Esophagus muscularis mucosa (tissue), 4 donors: ENCODE measurements at regions not wholly inside any gene's neighbourhood (a gene's known extent, or its start where the extent isn't known, plus 50 kb on each side); places are given as distances from the start of the nearest gene placed in this dataset.

Experiments
- DNase-seq: peaks from one replicate; pipeline ENCODE4 v3.0.0-alpha.2; 2017; ENCODE audit errors: extremely low spot score
- H3K27ac ChIP-seq, 4 donors: fragments of 200-600 bp; sonication (generic); replicated peaks in 1 of 4; 1 replicate in 3 of 4; 2 replicates in 1 of 4; pipeline ENCODE4 v1.5.1; 2016 to 2019; ENCODE audit warnings: mild to moderate bottlenecking in 1 of 4
- H3K27me3 ChIP-seq, 4 donors: fragments of 200-600 bp; sonication (generic); one replicate each; pipeline versions ENCODE4 v1.5.1 to v1.6.0; 2016 to 2019
- H3K36me3 ChIP-seq, 4 donors: fragments of 200-600 bp; sonication (generic); one replicate each; pipeline ENCODE4 v1.5.1; 2016 to 2019
- H3K4me1 ChIP-seq, 4 donors: fragments of 200-600 bp; sonication (generic); one replicate each; pipeline ENCODE4 v1.5.1; 2016 to 2019
- H3K4me3 ChIP-seq, 4 donors: fragments of 200-600 bp; sonication (generic); 1 replicate in 2 of 4; 2 replicates in 2 of 4; pipeline ENCODE4 v1.5.1; 2016 to 2019; ENCODE audit warnings: mild to moderate bottlenecking in 4 of 4, moderate library complexity in 1 of 4
- H3K9me3 ChIP-seq, 4 donors: fragments of 200-600 bp; sonication (generic); 1 replicate in 3 of 4; 2 replicates in 1 of 4; pipeline ENCODE4 v1.5.1; 2016 to 2019
- EP300 ChIP-seq: sonication (generic); formaldehyde crosslinking; IDR thresholded peaks from one replicate; pipeline ENCODE4 v1.6.1; 2017; ENCODE audit warnings: antibody characterized with exemption
- POLR2A ChIP-seq: fragments of 450-650 bp; IDR thresholded peaks from one replicate; pipeline ENCODE4 v1.6.1; 2017; ENCODE audit warnings: antibody characterized with exemption, moderate library complexity, mild to moderate bottlenecking, low read depth
- POLR2AphosphoS5 ChIP-seq, 2 donors: sonication (generic); formaldehyde crosslinking; IDR thresholded peaks; one replicate each; pipeline ENCODE4 v1.6.1; 2017; ENCODE audit warnings: antibody characterized with exemption in 2 of 2
- WGBS: methylation state at CpG from one replicate; pipeline ENCODE4 v1.1.5; 2018; 5-methylcytosine and 5-hydroxymethylcytosine counted together
- intact Hi-C: fragments of 100-400 bp; cut with DNase I; formaldehyde crosslinking; loops from one replicate; pipeline ENCODE4 v1.15.1; 2023
- TF ChIP-seq, protein P1 (sequence below), 3 experiments: fragments of 200-600 bp in 2 of 3; fragments of 450-650 bp in 1 of 3; sonication (generic) in 2 of 3; IDR thresholded peaks; one replicate each; pipeline ENCODE4 v1.5.1; 2017 to 2019; ENCODE audit warnings: antibody characterized with exemption in 3 of 3, mild to moderate bottlenecking in 2 of 3, moderate library complexity in 1 of 3

DNA sequence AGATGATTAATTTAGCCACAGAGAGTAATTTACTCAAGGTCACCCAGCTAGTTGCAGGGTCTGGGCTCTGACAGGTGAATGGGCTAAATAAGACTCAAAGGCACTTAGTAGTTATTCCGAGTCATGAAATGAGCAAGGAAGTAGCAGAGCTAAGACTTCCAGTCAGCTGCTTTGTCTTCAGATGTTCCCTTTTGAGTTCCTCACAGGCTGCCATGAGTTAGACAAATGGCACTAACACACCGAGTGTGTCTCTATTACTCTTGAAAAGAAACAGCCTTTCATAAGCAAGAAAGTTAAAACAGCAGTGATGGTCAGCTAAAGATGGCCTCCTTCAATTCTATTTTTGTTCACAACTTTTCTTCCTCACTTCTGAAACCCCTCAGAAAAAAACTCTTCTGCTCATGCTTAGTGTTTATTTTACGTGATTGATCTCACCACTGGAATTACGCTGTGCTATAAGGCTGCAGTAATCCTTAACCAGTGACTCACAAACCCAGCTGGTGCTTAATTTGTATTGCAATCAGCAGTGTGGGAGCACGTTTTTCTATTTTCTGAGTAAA is 389.1 kb downstream of the AASDHPPT start:
- TF ChIP-seq, protein P1, sequence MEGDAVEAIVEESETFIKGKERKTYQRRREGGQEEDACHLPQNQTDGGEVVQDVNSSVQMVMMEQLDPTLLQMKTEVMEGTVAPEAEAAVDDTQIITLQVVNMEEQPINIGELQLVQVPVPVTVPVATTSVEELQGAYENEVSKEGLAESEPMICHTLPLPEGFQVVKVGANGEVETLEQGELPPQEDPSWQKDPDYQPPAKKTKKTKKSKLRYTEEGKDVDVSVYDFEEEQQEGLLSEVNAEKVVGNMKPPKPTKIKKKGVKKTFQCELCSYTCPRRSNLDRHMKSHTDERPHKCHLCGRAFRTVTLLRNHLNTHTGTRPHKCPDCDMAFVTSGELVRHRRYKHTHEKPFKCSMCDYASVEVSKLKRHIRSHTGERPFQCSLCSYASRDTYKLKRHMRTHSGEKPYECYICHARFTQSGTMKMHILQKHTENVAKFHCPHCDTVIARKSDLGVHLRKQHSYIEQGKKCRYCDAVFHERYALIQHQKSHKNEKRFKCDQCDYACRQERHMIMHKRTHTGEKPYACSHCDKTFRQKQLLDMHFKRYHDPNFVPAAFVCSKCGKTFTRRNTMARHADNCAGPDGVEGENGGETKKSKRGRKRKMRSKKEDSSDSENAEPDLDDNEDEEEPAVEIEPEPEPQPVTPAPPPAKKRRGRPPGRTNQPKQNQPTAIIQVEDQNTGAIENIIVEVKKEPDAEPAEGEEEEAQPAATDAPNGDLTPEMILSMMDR (IDR thresholded peaks at IDR 0.05), result no peak
- TF ChIP-seq POLR2A, result no peak
- TF ChIP-seq EP300, result no peak
- TF ChIP-seq POLR2AphosphoS5 (IDR thresholded peaks at IDR 0.05), result no peak
- Histone ChIP-seq H3K4me3 (no peak overlapping the region), H3K36me3 (no peaks in the 10 kb centered on the region), H3K27me3 (no peaks in the 10 kb centered on the region), H3K27ac (no peak overlapping the region), H3K4me1 (peaks cover 0 to 6% (median 2%) of the 10 kb centered on the region in 4 donors), H3K9me3 (no peaks in the 10 kb centered on the region)
- DNase-seq, result no peak
- 22% methylated on average over 5 of the region's 5 CpGs for WGBS
- intact Hi-C loops, result no loop called here

DNA sequence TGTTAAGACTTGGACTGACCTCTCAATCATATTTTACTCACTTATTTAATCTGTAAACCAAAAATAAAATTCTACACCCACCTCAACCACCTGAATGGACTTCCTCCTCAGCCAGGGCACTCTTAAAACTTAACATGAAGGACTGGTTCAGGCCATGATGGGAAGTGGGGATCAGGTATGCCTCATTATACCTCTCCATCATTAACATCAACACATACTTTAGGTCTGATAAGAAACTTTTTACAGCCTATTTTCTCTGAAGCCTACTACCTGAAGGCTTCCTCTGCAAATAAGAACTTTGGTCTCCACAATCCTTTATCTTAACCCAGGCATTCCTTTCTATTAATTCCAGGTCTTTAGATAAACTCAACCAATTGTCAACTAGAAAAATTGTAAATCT is 390.0 kb downstream of the AASDHPPT start:
- no peaks in the 10 kb centered on the region for H3K36me3 ChIP-seq
- no peak for DNase-seq
- intact Hi-C loops, result no loop called here
- peaks cover 0 to 6% (median 2%) of the 10 kb centered on the region in 4 donors for H3K4me1 ChIP-seq
- no peak overlapping the region for H3K4me3 ChIP-seq
- no peaks in the 10 kb centered on the region for H3K27me3 ChIP-seq
- H3K27ac ChIP-seq, result no peak overlapping the region
- no peaks in the 10 kb centered on the region for H3K9me3 ChIP-seq
- TF ChIP-seq POLR2A (no peak), POLR2AphosphoS5 (IDR thresholded peaks at IDR 0.05) (no peak), EP300 (no peak)
- TF ChIP-seq, protein P1 (IDR thresholded peaks at IDR 0.05), result no peak

DNA sequence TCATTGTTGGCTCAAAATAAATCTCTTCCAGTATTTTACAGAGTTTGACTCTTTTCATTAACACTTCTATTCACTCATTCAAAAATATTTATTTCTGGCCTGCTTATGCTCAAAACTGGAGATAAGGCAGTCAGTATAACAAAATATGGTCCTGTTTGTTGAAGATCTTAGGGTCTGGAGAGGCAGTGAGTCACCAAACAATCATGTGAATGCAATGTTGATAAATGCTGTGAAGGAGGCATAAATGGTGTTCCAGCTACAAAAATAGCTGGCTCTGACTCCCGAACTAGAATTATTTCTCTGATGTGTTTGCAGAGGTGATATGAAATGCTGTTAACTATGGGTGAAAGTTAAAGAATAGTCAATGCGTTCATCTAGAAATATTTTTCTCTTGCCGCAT is 390.6 kb downstream of the AASDHPPT start:
- H3K27ac ChIP-seq, result no peak overlapping the region
- no peaks in the 10 kb centered on the region for H3K9me3 ChIP-seq
- TF ChIP-seq POLR2A, result no peak
- TF ChIP-seq EP300, result no peak
- TF ChIP-seq, protein P1 (IDR thresholded peaks at IDR 0.05), result no peak
- TF ChIP-seq POLR2AphosphoS5 (IDR thresholded peaks at IDR 0.05), result no peak
- DNase-seq, result no peak
- intact Hi-C loops, result no loop called here
- 72% methylated on average over 3 of the region's 3 CpGs for WGBS
- H3K4me3 ChIP-seq, result no peak overlapping the region
- no peaks in the 10 kb centered on the region for H3K36me3 ChIP-seq
- H3K4me1 ChIP-seq, result peaks cover 0 to 6% (median 2%) of the 10 kb centered on the region in 4 donors
- H3K27me3 ChIP-seq, result no peaks in the 10 kb centered on the region

DNA sequence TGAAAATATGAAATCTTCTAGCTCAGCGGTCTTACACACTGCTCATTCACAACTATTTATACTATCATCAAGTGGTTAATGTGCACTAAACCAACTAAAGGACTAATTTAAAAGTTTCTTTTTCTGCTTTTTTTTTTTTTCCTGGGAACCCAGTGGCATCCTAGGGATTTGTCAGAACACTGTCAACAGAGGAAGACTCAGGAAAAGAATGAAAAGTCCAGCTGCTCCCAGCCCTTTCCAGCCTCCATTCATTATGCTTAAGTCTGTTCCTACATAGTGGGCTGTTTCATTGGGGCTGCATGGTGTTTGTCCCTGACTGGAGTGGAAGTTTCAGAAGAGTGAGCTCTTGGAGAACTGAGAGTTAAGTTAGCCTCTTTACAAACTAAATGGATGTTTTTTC is 391.1 kb downstream of the AASDHPPT start:
- peaks cover 0 to 6% (median 2%) of the 10 kb centered on the region in 4 donors for H3K4me1 ChIP-seq
- TF ChIP-seq POLR2A (no peak), EP300 (no peak), POLR2AphosphoS5 (IDR thresholded peaks at IDR 0.05) (no peak)
- TF ChIP-seq, protein P1 (IDR thresholded peaks at IDR 0.05), result no peak
- no peak for DNase-seq
- 84% methylated on average over 1 of the region's 1 CpG for WGBS
- intact Hi-C loops, result no loop called here
- no peaks in the 10 kb centered on the region for H3K27me3 ChIP-seq
- no peak overlapping the region for H3K27ac ChIP-seq
- H3K9me3 ChIP-seq, result no peaks in the 10 kb centered on the region
- no peak overlapping the region for H3K4me3 ChIP-seq
- no peaks in the 10 kb centered on the region for H3K36me3 ChIP-seq

DNA sequence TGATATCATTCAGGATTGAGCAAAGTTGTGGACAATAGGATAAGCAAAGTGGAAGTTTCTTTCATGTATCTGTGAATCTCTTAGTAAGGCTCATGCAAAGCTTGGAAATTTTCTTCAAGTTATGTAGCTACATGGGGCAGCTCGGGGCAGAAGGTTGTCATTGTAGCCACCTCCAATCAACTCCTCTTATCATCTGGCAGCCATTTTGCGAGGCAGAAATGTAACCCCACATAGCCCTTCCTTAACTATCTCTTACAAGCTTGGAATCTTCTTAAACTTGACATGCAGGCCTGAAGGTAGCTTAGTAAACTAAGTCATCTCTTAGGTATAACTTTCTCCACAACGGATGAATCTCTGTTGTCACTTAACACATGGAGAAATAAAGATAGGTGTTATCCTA is 392.8 kb downstream of the AASDHPPT start:
- Histone ChIP-seq H3K4me1 (peaks cover 0 to 6% (median 2%) of the 10 kb centered on the region in 4 donors), H3K27me3 (no peaks in the 10 kb centered on the region), H3K4me3 (no peak overlapping the region), H3K27ac (no peak overlapping the region), H3K36me3 (no peaks in the 10 kb centered on the region), H3K9me3 (peaks cover 0 to 7% (median 2%) of the 10 kb centered on the region in 4 donors)
- TF ChIP-seq, protein P1 (IDR thresholded peaks at IDR 0.05), result no peak
- TF ChIP-seq EP300, result no peak
- intact Hi-C loops, result no loop called here
- no peak for DNase-seq
- WGBS, result 88% methylated on average over 3 of the region's 3 CpGs
